NT2/D1 (cell line): ENCODE measurements at regions not wholly inside any gene's neighbourhood (a gene's known extent, or its start where the extent isn't known, plus 50 kb on each side); places are given as distances from the start of the nearest gene placed in this dataset.

Experiments used
- DNase-seq: peaks from one replicate; pipeline ENCODE4 v3.0.0-alpha.2; 2011; ENCODE audit warnings: low read depth, low spot score
- H3K27me3 ChIP-seq: 2 replicates; pipeline ENCODE4 v1.6.0; 2011; ENCODE audit warnings: mild to moderate bottlenecking; ENCODE audit not compliant: insufficient read length, insufficient read depth
- H3K36me3 ChIP-seq: 2 replicates; pipeline ENCODE4 v1.6.1; 2011; ENCODE audit warnings: mild to moderate bottlenecking, low read length, mixed read lengths; ENCODE audit not compliant: insufficient read depth, insufficient read length
- H3K4me1 ChIP-seq: 2 replicates; pipeline ENCODE4 v1.5.1; 2011; ENCODE audit not compliant: insufficient read depth, insufficient read length
- H3K4me3 ChIP-seq: 2 replicates; pipeline ENCODE4 v1.5.1; 2011; ENCODE audit warnings: low read depth; ENCODE audit not compliant: insufficient read length
- H3K9ac ChIP-seq: 2 replicates; pipeline ENCODE4 v1.6.0; 2011; ENCODE audit warnings: low read depth; ENCODE audit not compliant: insufficient read length
- H3K9me3 ChIP-seq: 2 replicates; pipeline ENCODE4 v1.5.1; 2011; ENCODE audit warnings: mild to moderate bottlenecking, low read length; ENCODE audit not compliant: insufficient read depth
- SUZ12 ChIP-seq: IDR thresholded peaks from 2 replicates; pipeline ENCODE4 v1.6.1; 2011; ENCODE audit not compliant: insufficient read length, insufficient read depth; ENCODE audit errors: extremely low read depth
- YY1 ChIP-seq: IDR thresholded peaks from 2 replicates; pipeline ENCODE4 v1.6.1; 2011; ENCODE audit not compliant: insufficient read length, insufficient read depth
- ZNF274 ChIP-seq: IDR thresholded peaks from 2 replicates; pipeline ENCODE4 v1.6.1; 2011; ENCODE audit warnings: mild to moderate bottlenecking, low read depth, low read length

- no peak for TF ChIP-seq ZNF274
- TF ChIP-seq SUZ12: no peak
- no peak for TF ChIP-seq YY1
- no peaks in the 10 kb centered on the region for H3K4me1 ChIP-seq
- no peak for DNase-seq
Observed at GRCh38 chr5:28831042-28831441, 1792.7 kb upstream of the CDH9 start.

GRCh38 chr5:28823231-28823630 is 1784.8 kb upstream of the CDH9 start:
- TF ChIP-seq YY1: no peak
- TF ChIP-seq ZNF274: no peak
- no peak for TF ChIP-seq SUZ12
- Histone ChIP-seq H3K36me3 (no peaks in the 10 kb centered on the region), H3K9me3 (peaks cover 33% of the 10 kb centered on the region), H3K4me1 (no peaks in the 10 kb centered on the region), H3K4me3 (no peak overlapping the region), H3K9ac (no peak overlapping the region), H3K27me3 (no peaks in the 10 kb centered on the region)
- DNase-seq: no peak

More at GRCh38 chr5:28831042-28831441, 1792.7 kb upstream of the CDH9 start:
- Histone ChIP-seq H3K9ac (no peak overlapping the region), H3K9me3 (no peaks in the 10 kb centered on the region), H3K36me3 (no peaks in the 10 kb centered on the region), H3K27me3 (no peaks in the 10 kb centered on the region), H3K4me3 (no peak overlapping the region)

- peaks cover 33% of the 10 kb centered on the region for H3K9me3 ChIP-seq
- no peaks in the 10 kb centered on the region for H3K4me1 ChIP-seq
- TF ChIP-seq ZNF274 (no peak), SUZ12 (no peak)
- no peaks in the 10 kb centered on the region for H3K27me3 ChIP-seq
- no peaks in the 10 kb centered on the region for H3K36me3 ChIP-seq
- H3K4me3 ChIP-seq: no peak overlapping the region
- DNase-seq: no peak
- H3K9ac ChIP-seq: no peak overlapping the region
Observed at GRCh38 chr5:28822071-28822470, 1783.7 kb upstream of the CDH9 start.

- TF ChIP-seq SUZ12: no peak
- no peak for TF ChIP-seq ZNF274
- TF ChIP-seq YY1: no peak
Observed at GRCh38 chr5:28810751-28811136, 1772.4 kb upstream of the CDH9 start.

GRCh38 chr5:28809811-28810750 is 1771.7 kb upstream of the CDH9 start:
- H3K9ac ChIP-seq: no peak overlapping the region
- no peaks in the 10 kb centered on the region for H3K27me3 ChIP-seq
- no peaks in the 10 kb centered on the region for H3K9me3 ChIP-seq
- H3K36me3 ChIP-seq: no peaks in the 10 kb centered on the region
- DNase-seq: no peak
- H3K4me3 ChIP-seq: no peak overlapping the region
- H3K4me1 ChIP-seq: no peaks in the 10 kb centered on the region
- TF ChIP-seq ZNF274 (no peak), SUZ12 (no peak), YY1 (no peak)

More at GRCh38 chr5:28810751-28811136, 1772.4 kb upstream of the CDH9 start:
- H3K9me3 ChIP-seq: no peaks in the 10 kb centered on the region
- no peaks in the 10 kb centered on the region for H3K27me3 ChIP-seq
- H3K4me3 ChIP-seq: no peak overlapping the region
- H3K36me3 ChIP-seq: no peaks in the 10 kb centered on the region
- DNase-seq: no peak
- H3K4me1 ChIP-seq: no peaks in the 10 kb centered on the region
- H3K9ac ChIP-seq: no peak overlapping the region

GRCh38 chr5:28808967-28809810 is 1770.8 kb upstream of the CDH9 start:
- no peak for DNase-seq
- Histone ChIP-seq H3K9me3 (no peaks in the 10 kb centered on the region), H3K4me3 (no peak overlapping the region), H3K4me1 (no peaks in the 10 kb centered on the region), H3K36me3 (no peaks in the 10 kb centered on the region), H3K9ac (no peak overlapping the region), H3K27me3 (no peaks in the 10 kb centered on the region)
- no peak for TF ChIP-seq ZNF274
- no peak for TF ChIP-seq SUZ12
- no peak for TF ChIP-seq YY1
